ENCODE measurements at regions not wholly inside any gene's neighbourhood (a gene's known extent, or its start where the extent isn't known, plus 50 kb on each side); places are given as distances from the start of the nearest gene placed in this dataset.

DNA sequence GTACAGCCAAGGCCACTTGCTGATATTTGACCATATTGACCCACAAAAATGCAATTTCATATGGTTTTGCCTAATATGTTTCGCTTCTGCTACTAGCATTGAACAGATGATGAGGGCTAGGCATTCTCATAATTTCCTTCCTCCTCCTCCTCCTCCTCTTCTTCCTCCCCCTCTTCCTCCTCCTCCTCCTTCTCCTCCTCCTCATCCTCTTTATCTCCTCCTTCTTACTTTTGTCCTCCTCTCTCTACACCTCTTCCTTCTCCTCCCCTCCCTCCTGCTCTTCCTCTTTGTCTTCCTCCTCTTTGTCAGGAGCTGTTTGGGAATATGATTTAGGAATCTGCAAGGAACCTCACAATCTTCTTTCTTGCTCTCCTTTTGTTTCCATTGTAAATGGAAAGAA lies 133.9 kb upstream of the CELF2 start:
- H4K20me1 ChIP-seq (ENCODE audit: insufficient read depth, low read length): no peaks in the 10 kb centered on the region
- no peak overlapping the region for H3K4me2 ChIP-seq (ENCODE audit: low read length)
- no peaks in the 10 kb centered on the region for H3K36me3 ChIP-seq (ENCODE audit: insufficient read depth, low read length)
- H3K4me3 ChIP-seq (ENCODE audit: low read depth, low read length, poor library complexity, severe bottlenecking): no peak overlapping the region
- H3K9ac ChIP-seq (ENCODE audit: low read length): no peak overlapping the region
- H2AFZ ChIP-seq (ENCODE audit: low read length): no peak overlapping the region
- H3K79me2 ChIP-seq (ENCODE audit: insufficient read depth, low read length): no peaks in the 10 kb centered on the region
- H3K9me3 ChIP-seq (ENCODE audit: low read length): no peaks in the 10 kb centered on the region
- H3K27ac ChIP-seq (ENCODE audit: low read depth, low read length, poor library complexity, severe bottlenecking): no peak overlapping the region
- H3K9me2 ChIP-seq (ENCODE audit: low read depth, low read length): no peaks in the 10 kb centered on the region
- H3F3A ChIP-seq (ENCODE audit: insufficient read depth, low read length): no peaks in the 10 kb centered on the region
- no peaks in the 10 kb centered on the region for H3K4me1 ChIP-seq (ENCODE audit: insufficient read depth, low read length, severe bottlenecking)
- TF ChIP-seq, protein P1, sequence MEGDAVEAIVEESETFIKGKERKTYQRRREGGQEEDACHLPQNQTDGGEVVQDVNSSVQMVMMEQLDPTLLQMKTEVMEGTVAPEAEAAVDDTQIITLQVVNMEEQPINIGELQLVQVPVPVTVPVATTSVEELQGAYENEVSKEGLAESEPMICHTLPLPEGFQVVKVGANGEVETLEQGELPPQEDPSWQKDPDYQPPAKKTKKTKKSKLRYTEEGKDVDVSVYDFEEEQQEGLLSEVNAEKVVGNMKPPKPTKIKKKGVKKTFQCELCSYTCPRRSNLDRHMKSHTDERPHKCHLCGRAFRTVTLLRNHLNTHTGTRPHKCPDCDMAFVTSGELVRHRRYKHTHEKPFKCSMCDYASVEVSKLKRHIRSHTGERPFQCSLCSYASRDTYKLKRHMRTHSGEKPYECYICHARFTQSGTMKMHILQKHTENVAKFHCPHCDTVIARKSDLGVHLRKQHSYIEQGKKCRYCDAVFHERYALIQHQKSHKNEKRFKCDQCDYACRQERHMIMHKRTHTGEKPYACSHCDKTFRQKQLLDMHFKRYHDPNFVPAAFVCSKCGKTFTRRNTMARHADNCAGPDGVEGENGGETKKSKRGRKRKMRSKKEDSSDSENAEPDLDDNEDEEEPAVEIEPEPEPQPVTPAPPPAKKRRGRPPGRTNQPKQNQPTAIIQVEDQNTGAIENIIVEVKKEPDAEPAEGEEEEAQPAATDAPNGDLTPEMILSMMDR (IDR thresholded peaks at IDR 0.05; ENCODE audit: low read length): no peak
- TF ChIP-seq EZH2 (IDR thresholded peaks at IDR 0.05; ENCODE audit: borderline replicate concordance, low read length): no peak
- H3K27me3 ChIP-seq (ENCODE audit: insufficient read depth, low read length): no peaks in the 10 kb centered on the region

DNA sequence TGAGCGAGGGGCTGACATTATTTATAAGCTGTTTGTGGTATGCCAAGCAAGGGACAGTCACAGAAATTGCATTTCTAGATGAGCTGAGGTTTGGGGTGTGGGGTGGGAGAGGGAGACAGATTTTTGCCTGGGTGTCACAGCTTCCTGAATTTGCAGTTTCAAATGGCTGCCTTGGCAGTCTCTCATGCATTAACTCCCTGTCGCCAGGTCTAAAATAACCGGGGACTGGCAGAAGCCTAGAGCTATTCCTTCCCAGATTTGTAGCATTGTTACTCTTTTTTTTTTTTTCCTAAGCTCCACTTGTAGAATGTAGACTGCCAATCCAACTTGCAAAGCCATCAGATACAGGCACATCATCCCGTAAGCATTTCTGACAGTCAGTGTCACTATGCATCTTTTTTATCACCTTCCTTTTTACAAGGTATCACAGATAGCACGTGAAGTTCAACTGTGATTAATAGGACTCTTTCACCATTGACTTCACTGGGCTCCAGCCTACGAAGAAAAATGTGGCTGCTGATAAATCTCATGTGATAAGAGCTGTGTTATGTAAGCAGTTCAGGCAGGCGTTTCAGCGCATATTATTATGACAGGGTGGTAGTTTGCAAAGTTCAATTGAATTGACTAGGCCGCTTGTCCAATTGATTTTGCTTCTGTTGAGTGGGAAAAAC lies 130.7 kb upstream of the CELF2 start:
- Histone ChIP-seq H3K9me3 (ENCODE audit: low read length) (no peaks in the 10 kb centered on the region), H3K4me1 (ENCODE audit: insufficient read depth, low read length, severe bottlenecking) (no peaks in the 10 kb centered on the region), H3K9ac (ENCODE audit: low read length) (no peak overlapping the region), H3K4me2 (ENCODE audit: low read length) (no peak overlapping the region), H2AFZ (ENCODE audit: low read length) (no peak overlapping the region), H3F3A (ENCODE audit: insufficient read depth, low read length) (no peaks in the 10 kb centered on the region), H3K27me3 (ENCODE audit: insufficient read depth, low read length) (no peaks in the 10 kb centered on the region), H4K20me1 (ENCODE audit: insufficient read depth, low read length) (no peaks in the 10 kb centered on the region), H3K79me2 (ENCODE audit: insufficient read depth, low read length) (no peaks in the 10 kb centered on the region), H3K4me3 (ENCODE audit: low read depth, low read length, poor library complexity, severe bottlenecking) (no peak overlapping the region), H3K36me3 (ENCODE audit: insufficient read depth, low read length) (no peaks in the 10 kb centered on the region), H3K27ac (ENCODE audit: low read depth, low read length, poor library complexity, severe bottlenecking) (no peak overlapping the region), H3K9me2 (ENCODE audit: low read depth, low read length) (no peaks in the 10 kb centered on the region)
- TF ChIP-seq, protein P1 (IDR thresholded peaks at IDR 0.05; ENCODE audit: low read length): no peak
- TF ChIP-seq EZH2 (IDR thresholded peaks at IDR 0.05; ENCODE audit: borderline replicate concordance, low read length): no peak

DNA sequence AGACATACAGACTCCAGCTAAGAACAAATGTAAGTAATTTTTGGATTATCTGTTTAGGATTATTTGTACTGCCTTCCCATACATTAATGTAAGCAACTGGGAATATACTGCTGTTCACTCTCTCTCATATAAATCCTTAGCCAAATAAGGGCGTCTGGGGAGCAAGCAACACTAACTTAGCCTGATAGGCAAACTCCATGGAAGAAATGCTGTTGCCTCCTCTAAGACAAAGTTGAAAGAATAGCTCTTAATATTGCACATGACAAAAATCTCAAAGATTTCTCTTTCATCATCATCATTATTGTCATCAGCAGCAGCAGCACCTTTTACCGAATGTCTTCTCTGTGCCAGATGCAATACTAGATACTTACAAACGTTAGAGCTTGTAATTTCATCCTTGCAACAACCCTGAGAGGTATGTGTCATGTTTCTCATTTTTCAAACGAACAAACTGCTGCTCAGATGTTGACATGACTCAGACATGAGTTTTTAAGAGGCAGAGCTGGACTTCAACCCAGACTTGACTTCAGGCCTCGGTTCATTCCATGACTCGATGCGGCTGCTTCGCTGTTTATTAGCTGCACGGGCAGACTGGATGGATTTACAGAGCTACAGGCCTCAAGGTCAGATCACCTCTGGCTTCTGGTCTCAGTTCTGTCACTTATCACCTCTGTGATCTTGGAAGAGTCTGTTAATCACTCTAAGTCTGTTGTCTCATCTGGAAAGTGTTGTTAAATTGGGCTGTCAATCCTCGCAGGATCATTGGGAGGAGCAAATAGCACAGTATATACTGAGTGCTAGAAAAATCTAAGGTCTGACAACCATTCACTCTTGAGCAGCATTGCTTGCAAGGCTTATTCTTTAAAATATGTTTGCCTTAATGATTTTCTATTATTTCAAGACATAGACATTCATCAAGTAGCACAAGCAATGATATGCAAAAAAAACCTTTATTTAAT lies 126.3 kb upstream of the CELF2 start:
- no peak overlapping the region for H2AFZ ChIP-seq (ENCODE audit: low read length)
- H3K27me3 ChIP-seq (ENCODE audit: insufficient read depth, low read length): no peaks in the 10 kb centered on the region
- H3K9me3 ChIP-seq (ENCODE audit: low read length): no peaks in the 10 kb centered on the region
- TF ChIP-seq, protein P1 (IDR thresholded peaks at IDR 0.05; ENCODE audit: low read length): no peak
- TF ChIP-seq EZH2 (IDR thresholded peaks at IDR 0.05; ENCODE audit: borderline replicate concordance, low read length): no peak
- H3K36me3 ChIP-seq (ENCODE audit: insufficient read depth, low read length): no peaks in the 10 kb centered on the region
- no peaks in the 10 kb centered on the region for H3F3A ChIP-seq (ENCODE audit: insufficient read depth, low read length)
- H3K4me2 ChIP-seq (ENCODE audit: low read length): no peak overlapping the region
- H3K4me1 ChIP-seq (ENCODE audit: insufficient read depth, low read length, severe bottlenecking): no peaks in the 10 kb centered on the region
- H3K9me2 ChIP-seq (ENCODE audit: low read depth, low read length): no peaks in the 10 kb centered on the region
- H3K27ac ChIP-seq (ENCODE audit: low read depth, low read length, poor library complexity, severe bottlenecking): no peak overlapping the region
- no peaks in the 10 kb centered on the region for H4K20me1 ChIP-seq (ENCODE audit: insufficient read depth, low read length)
- no peak overlapping the region for H3K9ac ChIP-seq (ENCODE audit: low read length)
- H3K4me3 ChIP-seq (ENCODE audit: low read depth, low read length, poor library complexity, severe bottlenecking): no peak overlapping the region
- no peaks in the 10 kb centered on the region for H3K79me2 ChIP-seq (ENCODE audit: insufficient read depth, low read length)
